OCI-LY1 (cell line): ENCODE measurements at regions not wholly inside any gene's neighbourhood (a gene's known extent, or its start where the extent isn't known, plus 50 kb on each side); places are given as distances from the start of the nearest gene placed in this dataset.

Experiments
- H2AFZ ChIP-seq: fragments of 200-600 bp; sonication (generic), shearing (Covaris generic); 2 replicates; pipeline ENCODE4 v1.6.0; 2014; ENCODE audit warnings: antibody characterized with exemption, mild to moderate bottlenecking, low read length
- H3F3A ChIP-seq: fragments of 200-600 bp; sonication (generic), shearing (Covaris generic); 2 replicates; pipeline ENCODE4 v1.6.0; 2014; ENCODE audit warnings: mild to moderate bottlenecking, antibody characterized with exemption, low read length, moderate library complexity; ENCODE audit not compliant: insufficient read depth
- H3K27ac ChIP-seq: fragments of 200-600 bp; sonication (generic); 2 replicates; pipeline ENCODE4 v1.5.1; 2014; ENCODE audit warnings: low read length, mixed run types, mild to moderate bottlenecking, low read depth; ENCODE audit not compliant: poor library complexity, severe bottlenecking
- H3K27me3 ChIP-seq: fragments of 200-600 bp; sonication (generic); 2 replicates; pipeline ENCODE4 v1.6.0; 2014; ENCODE audit warnings: antibody characterized with exemption, mild to moderate bottlenecking, low read length, moderate library complexity; ENCODE audit not compliant: insufficient read depth
- H3K36me3 ChIP-seq: fragments of 200-600 bp; sonication (generic); 2 replicates; pipeline ENCODE4 v1.6.1; 2014; ENCODE audit warnings: mild to moderate bottlenecking, antibody characterized with exemption, low read length, moderate library complexity, mixed read lengths; ENCODE audit not compliant: insufficient read depth
- H3K4me1 ChIP-seq: fragments of 200-600 bp; sonication (generic); 2 replicates; pipeline ENCODE4 v1.5.1; 2014; ENCODE audit warnings: mild to moderate bottlenecking, low read length, moderate library complexity; ENCODE audit not compliant: insufficient read depth, severe bottlenecking
- H3K4me2 ChIP-seq: fragments of 200-600 bp; sonication (generic), shearing (Covaris generic); 2 replicates; pipeline ENCODE4 v1.6.1; 2014; ENCODE audit warnings: low read length
- H3K4me3 ChIP-seq: fragments of 200-600 bp; sonication (generic); 2 replicates; pipeline ENCODE4 v1.5.1; 2014; ENCODE audit warnings: low read length, low read depth, mild to moderate bottlenecking, mixed read lengths; ENCODE audit not compliant: poor library complexity, severe bottlenecking
- H3K79me2 ChIP-seq: fragments of 200-600 bp; shearing (Covaris generic); 2 replicates; pipeline ENCODE4 v1.6.1; 2016; ENCODE audit warnings: mixed run types, low read length, mixed read lengths; ENCODE audit not compliant: insufficient read depth
- H3K9ac ChIP-seq: fragments of 200-600 bp; sonication (generic), shearing (Covaris generic); 2 replicates; pipeline ENCODE4 v1.6.1; 2014; ENCODE audit warnings: mild to moderate bottlenecking, low read length, mixed read lengths
- H3K9me2 ChIP-seq: fragments of 200-600 bp; sonication (generic), shearing (Covaris generic); 2 replicates; pipeline ENCODE4 v1.6.1; 2014; ENCODE audit warnings: low read depth, mild to moderate bottlenecking, low read length, mixed read lengths
- H3K9me3 ChIP-seq: fragments of 200-600 bp; shearing (Covaris generic); 2 replicates; pipeline ENCODE4 v1.6.1; 2014; ENCODE audit warnings: low read length, mixed read lengths
- H4K20me1 ChIP-seq: fragments of 200-600 bp; sonication (generic), shearing (Covaris generic); 2 replicates; pipeline ENCODE4 v1.6.0; 2016; ENCODE audit warnings: mild to moderate bottlenecking, low read length; ENCODE audit not compliant: insufficient read depth
- EZH2 ChIP-seq: fragments of 200-600 bp; sonication (generic), shearing (Covaris generic); IDR thresholded peaks from 2 replicates; pipeline ENCODE4 v1.8.0; 2017; ENCODE audit warnings: borderline replicate concordance, mixed run types, mild to moderate bottlenecking, antibody characterized with exemption, low read length, moderate library complexity, mixed read lengths
- TF ChIP-seq, protein P1 (sequence below): fragments of 200-600 bp; sonication (generic), shearing (Covaris generic); IDR thresholded peaks from 2 replicates; pipeline ENCODE4 v1.5.1; 2017; ENCODE audit warnings: mild to moderate bottlenecking, antibody characterized with exemption, low read length, moderate library complexity, mixed read lengths

DNA sequence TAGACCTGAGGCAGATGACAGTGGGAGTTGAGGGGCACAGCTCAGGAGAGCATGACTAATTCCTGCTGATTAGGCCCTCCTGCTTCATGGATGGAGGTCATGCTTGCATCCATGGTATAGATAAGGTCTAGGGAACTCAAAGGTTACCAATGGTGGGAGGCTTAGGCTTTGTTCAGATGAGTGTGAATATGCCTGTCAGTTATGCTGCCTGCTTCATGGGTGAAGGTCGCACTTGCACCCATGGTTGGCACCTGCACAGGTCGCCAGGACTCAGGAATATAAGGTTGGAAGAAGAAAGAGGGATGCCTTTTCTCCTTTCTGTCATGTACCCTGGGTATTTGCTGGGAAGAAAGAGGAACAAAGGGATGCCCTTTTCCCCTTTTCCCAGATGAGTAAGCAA lies 53.4 kb upstream of the GJB6 start:
- Histone ChIP-seq H3K4me3 (no peak overlapping the region), H3F3A (no peaks in the 10 kb centered on the region), H3K4me2 (no peak overlapping the region), H3K9me3 (peaks cover 9% of the 10 kb centered on the region; the same call in 1 of the 2 replicates), H2AFZ (no peak overlapping the region), H3K4me1 (no peaks in the 10 kb centered on the region), H4K20me1 (no peaks in the 10 kb centered on the region), H3K9me2 (no peaks in the 10 kb centered on the region), H3K27ac (no peak overlapping the region), H3K9ac (no peak overlapping the region), H3K27me3 (no peaks in the 10 kb centered on the region), H3K79me2 (no peaks in the 10 kb centered on the region), H3K36me3 (no peaks in the 10 kb centered on the region)
- no peak for TF ChIP-seq EZH2
- TF ChIP-seq, protein P1, sequence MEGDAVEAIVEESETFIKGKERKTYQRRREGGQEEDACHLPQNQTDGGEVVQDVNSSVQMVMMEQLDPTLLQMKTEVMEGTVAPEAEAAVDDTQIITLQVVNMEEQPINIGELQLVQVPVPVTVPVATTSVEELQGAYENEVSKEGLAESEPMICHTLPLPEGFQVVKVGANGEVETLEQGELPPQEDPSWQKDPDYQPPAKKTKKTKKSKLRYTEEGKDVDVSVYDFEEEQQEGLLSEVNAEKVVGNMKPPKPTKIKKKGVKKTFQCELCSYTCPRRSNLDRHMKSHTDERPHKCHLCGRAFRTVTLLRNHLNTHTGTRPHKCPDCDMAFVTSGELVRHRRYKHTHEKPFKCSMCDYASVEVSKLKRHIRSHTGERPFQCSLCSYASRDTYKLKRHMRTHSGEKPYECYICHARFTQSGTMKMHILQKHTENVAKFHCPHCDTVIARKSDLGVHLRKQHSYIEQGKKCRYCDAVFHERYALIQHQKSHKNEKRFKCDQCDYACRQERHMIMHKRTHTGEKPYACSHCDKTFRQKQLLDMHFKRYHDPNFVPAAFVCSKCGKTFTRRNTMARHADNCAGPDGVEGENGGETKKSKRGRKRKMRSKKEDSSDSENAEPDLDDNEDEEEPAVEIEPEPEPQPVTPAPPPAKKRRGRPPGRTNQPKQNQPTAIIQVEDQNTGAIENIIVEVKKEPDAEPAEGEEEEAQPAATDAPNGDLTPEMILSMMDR, result no peak
